HG03039 (cell line): ENCODE measurements at regions not wholly inside any gene's neighbourhood (a gene's known extent, or its start where the extent isn't known, plus 50 kb on each side); places are given as distances from the start of the nearest gene placed in this dataset.

Experiments used
- ATAC-seq: cut with Tn5 transposase; IDR thresholded peaks from one replicate; pipeline ENCODE4 v1.9.1; 2021; ENCODE audit warnings: mild to moderate bottlenecking, moderate library complexity; ENCODE audit not compliant: unreplicated experiment

DNA sequence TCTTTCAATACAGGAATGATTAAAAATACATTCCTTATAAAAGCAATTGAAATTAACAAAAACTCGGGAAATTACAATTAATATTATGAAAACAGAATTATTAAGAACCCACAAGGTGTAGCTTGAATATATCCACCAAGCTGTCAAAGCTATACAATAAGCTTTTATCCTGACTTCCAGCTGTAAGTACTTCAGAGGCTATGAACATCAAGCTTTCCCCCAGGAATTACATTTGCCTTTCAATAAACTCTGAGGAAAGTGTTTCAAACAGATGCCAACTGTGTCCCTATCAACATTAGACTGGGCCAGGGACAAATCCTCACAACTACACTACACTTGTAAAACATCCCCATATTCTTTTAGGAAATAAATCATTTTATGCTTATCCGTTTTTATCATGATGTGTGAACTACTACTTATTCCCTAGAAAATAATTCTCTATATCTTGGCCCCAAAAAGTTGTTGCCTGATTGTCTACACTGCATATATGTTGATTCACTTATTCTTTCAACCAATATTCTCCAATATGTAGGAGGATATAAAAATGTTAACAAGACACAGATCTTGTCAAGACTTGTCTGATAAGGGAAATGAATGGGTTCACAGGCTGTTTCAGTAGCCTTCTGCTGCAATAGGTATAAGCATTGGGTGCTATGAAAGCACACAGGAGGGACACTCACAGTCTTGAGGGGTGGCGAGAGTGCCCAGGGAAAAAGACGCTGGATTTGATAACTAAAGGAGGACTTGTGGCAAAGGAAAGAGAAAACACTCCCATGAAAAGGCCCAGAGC lies 494.1 kb downstream of the CENPC start:
- ATAC-seq = no peak

DNA sequence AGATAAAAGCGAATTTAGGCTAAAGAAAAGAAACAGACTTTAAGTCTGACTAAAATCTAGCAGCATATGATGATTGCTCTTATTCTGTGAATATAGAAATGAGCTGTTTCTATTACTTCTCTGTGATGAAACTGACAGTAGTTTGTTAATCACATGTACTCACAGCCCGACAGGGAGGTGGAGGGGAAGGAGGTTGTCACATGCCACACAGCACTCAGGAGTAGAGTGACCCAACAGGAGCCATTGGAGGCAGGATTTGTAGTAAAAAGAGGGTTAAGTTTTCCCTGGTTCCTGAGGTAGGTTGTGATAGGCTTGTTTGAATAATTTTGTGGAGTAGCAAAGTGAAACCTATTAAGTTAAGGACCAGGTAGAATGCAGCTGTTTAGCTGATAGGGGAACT lies 495.9 kb downstream of the CENPC start:
- no peak for ATAC-seq

DNA sequence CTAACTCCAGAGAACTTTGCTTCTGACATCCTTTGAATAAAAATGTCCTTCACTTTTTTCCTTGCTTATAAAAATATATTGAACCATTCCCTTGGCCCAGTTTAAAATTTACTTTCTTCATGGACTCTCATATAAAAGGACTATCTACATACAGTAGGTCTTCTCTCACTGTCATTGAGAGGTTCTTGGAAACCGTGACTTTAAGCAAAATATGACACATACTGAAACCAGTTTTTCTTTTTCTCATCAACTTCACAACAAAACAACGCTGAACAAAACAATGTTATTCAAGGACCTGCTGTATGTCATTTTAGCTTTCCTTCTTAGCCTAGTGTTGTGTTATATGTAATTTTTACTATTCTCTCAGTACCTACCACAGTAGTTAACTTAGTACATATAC lies 496.8 kb downstream of the CENPC start:
- no peak for ATAC-seq

DNA sequence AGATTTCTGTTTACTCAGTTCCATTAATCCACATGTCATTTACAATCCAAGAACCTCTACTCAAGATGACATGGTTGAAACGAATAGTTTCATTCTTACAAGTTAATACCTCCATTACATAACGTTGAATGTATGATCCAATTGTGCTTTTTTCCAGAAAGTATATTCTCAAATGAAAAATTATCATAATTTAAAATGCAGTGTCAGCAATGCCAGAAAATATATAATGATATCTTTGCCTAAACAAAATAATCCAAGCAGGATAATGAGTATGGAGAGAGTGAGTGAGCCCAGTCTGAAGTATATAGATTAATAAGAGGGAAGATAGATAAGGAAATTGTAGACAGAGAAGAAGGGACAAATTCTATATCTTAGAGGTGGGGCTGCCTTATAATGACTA lies 505.0 kb downstream of the CENPC start:
- no peak for ATAC-seq

DNA sequence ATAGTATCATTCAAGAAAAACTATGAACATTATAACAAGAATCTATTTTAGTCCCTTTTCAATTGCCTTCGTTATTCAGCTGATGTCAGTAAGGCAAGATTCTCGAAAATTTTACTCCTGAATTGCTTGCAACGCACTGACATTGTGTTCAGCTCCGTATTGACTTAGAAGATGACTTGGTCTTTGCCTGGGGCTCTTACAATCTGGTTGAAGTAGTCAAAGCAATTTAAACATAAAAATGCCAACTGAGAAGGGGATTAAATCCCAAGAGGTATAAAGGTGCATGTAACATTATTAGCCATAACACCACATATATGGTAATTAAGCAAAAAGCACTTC lies 507.1 kb downstream of the CENPC start:
- ATAC-seq = no peak

DNA sequence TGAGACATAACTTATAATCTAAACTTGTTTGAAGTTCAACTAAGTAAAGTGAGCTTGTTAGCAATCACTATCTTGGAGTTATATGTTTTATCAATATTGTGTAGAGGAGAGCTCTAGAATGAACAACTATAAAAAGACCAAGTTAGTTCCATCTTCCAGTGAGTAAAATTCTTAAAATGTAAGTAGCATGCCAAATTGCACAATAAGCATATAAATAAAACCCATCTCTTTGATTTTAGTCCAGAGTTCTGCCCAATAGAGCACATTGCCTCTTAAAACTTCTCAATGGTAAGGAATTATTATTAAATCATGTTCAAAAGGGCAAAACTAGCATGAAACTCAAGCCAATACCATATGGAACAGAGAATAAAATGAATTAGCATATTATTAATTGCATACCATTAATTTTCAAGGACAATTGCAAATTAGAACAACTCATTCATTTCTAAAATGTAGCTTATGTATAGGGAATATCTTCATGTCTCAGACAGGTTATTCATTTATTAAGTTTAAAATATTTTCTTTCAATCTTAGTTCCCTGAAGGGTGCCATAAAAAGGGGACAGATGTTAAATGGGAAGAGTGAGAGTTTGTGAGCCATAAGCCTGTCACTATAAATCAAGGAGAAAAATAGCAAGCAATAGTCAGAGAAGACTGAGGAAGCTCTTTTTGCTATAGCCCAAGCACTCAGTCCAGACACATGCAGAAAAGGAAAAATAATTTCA lies 507.6 kb downstream of the CENPC start:
- no peak for ATAC-seq

DNA sequence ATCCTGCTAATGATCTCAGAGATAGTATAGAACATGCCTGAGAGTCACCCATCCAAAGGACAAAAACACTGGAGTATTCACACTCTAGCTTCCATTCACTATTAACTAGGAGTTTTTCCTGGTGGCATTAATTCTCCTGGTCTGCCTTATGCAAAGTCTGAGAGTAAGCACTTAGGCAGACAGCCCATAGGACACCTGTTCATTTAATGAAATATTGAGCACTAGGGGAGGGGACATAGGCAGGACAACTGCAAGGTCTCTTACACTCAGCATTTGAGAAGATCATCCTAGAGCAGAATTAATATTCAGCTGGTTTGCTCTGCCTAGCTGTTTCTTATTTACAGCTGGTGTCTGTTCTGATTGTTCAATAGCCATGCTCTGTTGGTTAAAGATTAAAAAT lies 508.5 kb downstream of the CENPC start:
- ATAC-seq = no peak

DNA sequence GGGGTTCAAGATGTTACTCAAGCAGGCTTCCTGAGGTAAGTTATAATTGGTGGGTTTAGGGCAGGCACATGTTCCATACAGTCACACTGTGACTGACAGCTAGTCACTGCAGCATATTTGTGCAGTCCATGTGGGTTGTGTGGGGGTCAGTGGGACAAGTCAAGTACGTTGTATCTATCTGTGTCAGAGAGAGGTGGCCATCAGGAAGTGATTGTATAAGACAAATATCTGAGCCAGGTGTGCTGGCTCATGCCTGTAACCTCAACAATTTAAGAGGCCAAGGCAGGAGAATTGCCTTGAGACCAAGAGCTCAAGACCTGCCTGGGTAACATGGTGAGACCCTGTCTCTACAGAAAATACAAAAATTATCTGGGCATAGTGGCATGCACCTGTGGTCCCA lies 509.3 kb downstream of the CENPC start:
- ATAC-seq = no peak

DNA sequence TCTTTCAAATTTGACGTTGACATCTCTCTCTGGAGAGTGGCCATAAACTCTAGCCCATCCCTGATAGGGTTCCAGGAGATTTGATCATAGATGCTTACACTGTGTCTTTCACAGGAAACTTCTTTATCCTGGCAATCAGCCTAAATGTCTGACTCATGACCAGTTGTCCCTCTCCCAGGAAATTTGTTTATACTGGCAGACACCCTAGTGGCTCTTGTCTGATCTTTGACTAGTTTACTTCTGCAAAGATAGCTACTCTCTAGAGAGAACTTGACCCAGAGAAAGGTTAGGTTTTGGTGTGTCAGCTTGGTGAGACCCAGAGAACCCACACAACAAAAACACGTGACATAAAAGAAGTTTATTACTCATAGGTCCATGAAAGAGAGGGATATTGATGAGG lies 509.8 kb downstream of the CENPC start:
- no peak for ATAC-seq

DNA sequence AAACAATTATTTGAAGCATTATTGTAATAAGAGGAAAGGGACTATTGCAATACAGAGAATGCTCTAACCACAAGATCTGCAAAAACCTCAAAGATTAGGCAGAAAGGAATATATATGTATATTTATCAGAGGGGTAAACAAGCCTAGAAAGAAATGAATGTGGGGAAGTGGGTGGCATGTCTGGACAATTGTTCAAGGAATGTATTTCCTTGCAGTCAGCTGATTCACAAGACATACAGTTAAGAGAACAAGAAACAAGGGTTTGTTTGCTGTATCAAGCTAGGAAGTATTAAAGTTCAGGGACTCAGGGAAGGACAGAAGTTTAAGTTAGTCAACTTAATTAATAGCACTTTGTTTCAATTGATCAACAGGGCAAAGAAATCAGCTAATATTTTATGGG lies 514.7 kb downstream of the CENPC start:
- ATAC-seq = no peak

DNA sequence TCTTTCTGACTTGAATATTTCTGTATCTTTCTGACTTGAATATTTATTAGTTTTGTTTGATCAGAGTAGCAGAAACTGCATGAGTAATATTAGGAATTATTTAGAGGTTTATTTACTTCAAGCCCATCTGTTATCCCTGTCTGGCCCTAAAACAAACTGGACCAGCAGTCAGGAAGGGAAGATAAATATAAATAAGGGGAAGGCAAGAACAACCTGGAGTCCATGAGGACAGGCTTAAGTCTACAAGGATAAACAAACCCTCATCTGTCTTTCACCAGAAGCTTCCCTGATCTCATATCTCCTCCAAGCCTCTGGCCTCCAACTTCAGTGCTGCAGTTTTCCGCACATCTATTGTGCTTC lies 524.9 kb downstream of the CENPC start:
- no peak for ATAC-seq

DNA sequence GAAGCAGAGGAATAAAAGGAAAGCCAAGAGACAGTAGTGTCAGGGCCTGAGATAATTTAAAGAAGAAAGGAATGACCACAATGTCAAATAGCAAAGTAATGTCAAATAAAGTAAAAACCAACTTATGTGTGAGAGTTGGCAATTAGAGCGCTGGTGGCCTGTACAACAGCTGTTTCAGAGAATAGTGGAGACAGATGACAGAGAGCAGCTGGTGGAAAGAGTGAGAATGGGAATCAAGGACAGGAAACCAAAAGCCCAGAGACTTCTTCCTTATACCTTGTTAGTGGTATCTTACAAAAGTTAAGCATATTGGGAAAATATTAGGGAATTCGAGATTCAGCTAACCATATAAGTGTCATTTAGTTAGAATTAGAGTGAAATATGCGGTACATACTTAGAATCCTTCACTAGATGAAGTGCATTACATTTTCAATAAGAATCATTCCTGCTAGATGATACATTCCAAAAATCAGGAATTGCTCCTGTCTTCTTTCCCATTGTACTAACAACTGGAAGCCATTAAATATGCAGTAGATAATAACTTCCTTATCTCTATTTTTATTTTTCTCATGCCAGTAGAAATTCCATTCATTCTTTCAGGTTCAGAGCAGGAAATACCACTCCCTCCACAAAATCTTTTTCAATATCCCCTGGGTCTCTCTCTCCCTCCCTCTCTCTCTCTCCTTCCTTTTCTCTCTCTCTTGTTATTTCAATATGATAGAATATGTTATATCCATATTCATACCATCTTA lies 525.4 kb downstream of the CENPC start:
- ATAC-seq = no peak

DNA sequence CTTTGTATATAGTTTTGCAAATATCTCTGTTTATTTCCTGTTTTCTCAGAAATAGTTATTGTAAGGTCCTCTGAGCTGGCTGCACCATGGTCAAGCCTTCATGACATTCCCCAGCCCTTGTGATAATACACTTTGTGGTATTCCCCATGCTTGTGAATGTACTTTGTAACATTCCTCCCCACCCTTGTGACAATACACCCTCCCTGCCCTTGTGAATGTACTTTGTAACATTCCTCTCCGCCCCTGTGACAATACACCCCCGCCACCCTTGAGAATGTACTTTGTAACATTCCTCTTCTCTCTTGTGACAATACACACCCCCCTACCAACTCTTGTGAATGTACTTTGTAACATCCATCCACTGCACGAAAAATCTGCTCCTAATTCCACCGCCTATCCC lies 530.7 kb downstream of the CENPC start:
- no peak for ATAC-seq

DNA sequence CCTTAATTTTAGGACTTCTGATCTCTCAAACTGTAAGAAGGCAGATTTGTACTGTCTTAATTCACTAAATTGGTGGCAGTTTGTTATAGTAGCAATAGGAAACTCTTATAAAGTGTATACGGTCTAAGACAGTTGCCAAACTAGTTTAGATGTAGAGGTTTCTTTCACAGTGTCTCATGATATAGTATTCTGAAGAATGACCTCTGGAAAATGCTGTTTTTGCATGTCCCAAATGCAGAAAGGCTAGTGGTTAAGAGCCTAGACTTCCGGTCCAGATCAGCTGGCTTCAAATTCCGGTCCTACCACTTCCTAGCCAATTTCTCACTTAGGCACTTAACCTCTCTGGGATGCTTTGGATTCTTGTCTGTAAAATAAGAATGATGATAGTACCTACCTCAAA lies 538.5 kb downstream of the CENPC start:
- ATAC-seq = no peak

DNA sequence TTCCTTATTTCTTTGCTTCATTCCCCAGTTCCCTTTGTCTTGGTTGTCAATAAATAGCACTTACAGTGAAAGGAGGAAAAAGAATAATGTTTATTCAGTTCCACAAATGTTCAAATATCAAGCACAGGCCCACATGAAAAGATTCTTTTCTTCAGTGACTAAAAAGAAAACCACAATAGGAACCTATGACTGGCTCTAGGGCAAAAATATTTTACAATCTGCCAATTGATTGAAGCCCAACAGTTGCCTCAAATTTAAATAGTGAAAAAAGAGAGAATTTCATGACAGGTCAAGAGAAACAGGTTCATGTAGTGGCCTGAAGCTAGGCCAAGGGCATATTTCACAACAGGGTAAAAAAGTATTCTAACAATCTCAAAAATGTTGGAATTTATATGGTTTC lies 553.8 kb downstream of the CENPC start:
- no peak for ATAC-seq

DNA sequence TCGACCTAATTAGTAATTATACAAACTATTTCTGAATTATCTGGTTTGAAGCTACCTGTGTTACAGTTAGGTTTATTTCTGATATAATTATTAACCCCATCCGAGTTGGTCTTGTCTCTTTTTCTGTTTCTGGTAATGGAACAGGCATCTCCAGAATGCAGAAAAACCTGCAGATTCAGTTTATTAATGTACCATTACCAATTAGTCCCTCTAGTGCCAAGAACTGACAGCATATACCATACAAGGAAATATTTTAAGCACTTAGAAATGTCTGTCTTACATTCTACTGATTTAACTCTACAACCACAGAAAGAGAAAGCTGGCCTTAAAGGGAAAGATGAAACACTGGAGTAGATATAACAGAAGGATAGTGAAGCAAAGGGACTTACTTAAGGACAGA lies 570.6 kb downstream of the CENPC start:
- ATAC-seq = no peak

DNA sequence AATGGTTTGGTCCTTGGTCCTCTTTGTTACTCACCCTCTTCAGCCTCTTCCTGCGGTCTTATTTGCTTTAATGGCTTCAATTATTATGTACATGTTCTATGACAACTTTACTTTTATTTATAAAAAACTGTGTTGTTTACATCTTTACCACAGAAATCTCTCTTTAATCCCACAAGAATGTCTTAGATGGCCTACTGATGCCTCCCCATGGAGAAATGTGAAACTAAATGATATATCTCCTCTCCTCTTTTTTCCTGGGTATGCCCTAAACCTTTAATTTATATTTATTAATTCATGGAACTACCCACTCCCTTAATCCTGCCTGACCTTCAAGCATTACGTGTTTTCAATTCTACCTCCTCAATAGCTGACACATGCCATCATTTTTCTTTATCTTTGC lies 573.2 kb downstream of the CENPC start:
- ATAC-seq = no peak

DNA sequence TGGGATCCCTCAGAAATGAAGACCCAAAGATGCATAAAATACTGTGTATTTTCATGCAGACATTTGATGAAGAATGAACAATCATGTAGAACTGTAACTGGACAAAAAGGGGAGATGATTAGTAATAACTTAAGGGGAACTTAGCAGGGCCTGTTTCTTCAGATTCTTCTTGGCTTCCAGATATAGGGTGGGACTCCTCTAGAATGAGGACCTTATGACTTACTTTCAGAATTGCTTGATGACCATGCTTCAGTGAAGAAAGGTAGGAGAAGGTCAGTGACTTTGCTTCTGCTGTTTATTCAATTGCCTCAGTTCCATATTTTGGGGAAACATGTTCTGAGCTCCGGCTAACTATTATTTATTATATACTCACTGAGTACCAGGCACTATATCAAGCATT lies 580.8 kb downstream of the CENPC start:
- no peak for ATAC-seq

DNA sequence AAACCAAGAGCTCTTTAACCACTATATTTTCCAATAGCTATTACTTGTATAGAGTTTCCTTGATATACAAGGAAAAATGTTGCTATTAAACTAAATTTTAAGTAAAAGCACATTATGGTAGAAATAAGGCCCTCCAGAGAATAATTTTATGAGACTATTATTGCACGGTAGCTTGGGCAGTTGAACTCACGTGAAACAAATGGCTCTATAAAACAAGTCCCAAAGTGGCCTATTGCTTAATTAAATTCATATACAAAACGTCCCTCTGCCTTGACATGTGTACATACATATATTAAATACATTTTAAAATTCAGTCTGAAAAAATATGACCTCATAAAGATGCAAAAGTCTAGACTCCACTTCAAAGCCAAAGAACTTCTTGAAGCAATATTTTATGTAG lies 582.2 kb downstream of the CENPC start:
- no peak for ATAC-seq

DNA sequence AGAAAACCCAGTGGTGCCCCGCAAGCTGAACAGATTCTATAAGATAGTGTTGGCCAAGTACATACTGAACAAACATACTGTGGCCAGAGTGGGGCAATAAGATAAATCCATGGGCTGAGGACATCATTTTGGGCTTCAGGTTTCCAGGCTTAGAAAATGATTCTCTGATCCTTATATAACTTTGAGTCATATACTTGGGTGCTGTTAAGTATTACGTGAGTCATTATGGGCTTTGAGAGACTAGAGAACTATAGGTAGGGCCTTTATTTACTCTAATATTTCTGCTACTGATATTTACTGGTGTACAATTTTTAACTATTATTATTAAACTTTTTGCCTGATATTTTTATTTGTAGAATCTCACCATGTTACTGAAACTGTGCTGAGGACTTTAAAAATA lies 586.1 kb downstream of the CENPC start:
- ATAC-seq = no peak

DNA sequence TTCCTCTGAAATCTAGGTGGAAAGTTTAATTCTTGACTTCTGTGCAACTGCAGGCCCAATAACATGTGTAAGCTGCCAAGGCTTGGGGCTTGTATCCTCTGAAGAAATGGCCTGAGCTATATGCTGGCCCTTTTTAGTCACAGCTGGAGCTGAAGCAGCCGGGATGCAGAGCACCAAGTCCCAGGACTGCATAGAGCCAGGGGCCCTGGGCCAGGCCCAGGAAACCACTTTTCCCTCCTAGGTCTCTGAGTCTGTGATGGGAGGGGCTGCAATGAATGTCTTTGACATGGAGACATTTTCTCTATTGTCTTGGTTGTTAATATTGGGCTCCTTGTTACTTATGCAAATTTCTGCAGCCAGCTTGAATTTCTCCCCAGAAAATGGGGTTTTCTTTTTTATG lies 588.5 kb downstream of the CENPC start:
- no peak for ATAC-seq

DNA sequence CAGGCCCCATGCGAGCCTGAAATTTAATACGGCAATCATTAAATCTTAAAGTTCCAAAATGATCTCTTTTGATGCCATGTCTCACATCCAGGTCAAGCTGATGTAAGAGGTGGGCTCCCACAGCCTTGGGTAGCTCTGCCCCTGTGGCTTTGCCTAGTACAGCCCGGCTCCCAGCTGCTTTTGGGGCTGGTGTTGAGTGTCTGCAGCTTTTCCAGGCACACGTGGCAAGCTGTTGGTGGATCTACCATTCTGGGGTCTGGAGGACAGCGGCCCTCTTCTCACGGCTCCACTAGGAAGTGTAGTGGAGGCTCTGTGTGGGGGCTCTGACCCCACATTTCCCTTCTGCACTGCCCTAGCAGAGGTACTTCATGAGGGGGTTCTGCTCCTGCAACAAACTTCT lies 588.9 kb downstream of the CENPC start:
- ATAC-seq = no peak
